ENCODE measurements at regions not wholly inside any gene's neighbourhood (a gene's known extent, or its start where the extent isn't known, plus 50 kb on each side); places are given as distances from the start of the nearest gene placed in this dataset.
"Not testable (repeated sequence)": the region's sequence is repeated elsewhere in the genome, so short reads cannot be mapped to it uniquely, and the experiment has no call there.

DNA sequence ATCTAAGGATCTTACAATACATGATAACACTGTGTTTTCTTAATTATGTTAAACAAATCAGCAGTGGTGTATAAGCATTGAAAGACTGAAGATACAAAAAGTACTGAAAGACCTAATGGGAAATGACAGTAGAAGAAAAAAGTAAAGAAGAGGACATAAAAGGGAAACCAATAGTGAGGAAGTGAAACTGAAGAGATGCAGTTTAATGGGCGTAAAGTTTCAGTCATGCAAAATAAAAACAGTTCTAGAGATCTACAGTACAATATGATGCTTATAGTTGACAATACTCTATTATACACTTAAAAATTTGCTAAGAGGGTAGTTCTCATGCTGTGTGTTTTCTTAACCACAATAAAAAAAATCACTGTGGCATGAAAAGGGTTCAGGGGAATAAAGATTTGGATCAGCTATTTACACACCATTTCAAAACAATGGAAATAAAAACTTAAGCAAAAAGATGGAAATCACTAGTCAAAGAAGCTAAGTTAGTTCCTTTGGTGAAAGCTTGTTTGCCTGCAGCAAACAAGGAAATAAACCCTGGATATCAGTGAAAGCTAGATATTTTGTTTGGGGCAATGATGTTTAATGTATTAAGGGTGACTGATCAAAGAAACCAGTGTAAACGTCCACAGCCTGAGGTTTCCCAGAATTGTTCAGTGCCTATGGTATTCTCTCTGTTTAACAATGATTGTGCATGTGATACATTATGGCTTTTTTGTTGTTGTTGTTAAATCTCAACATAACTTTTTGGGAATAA, 1160.8 kb upstream of the ADGRL2 start:
- DNase-seq = no peak
- intact Hi-C loops (cut with DNase I) = no loop called here

DNA sequence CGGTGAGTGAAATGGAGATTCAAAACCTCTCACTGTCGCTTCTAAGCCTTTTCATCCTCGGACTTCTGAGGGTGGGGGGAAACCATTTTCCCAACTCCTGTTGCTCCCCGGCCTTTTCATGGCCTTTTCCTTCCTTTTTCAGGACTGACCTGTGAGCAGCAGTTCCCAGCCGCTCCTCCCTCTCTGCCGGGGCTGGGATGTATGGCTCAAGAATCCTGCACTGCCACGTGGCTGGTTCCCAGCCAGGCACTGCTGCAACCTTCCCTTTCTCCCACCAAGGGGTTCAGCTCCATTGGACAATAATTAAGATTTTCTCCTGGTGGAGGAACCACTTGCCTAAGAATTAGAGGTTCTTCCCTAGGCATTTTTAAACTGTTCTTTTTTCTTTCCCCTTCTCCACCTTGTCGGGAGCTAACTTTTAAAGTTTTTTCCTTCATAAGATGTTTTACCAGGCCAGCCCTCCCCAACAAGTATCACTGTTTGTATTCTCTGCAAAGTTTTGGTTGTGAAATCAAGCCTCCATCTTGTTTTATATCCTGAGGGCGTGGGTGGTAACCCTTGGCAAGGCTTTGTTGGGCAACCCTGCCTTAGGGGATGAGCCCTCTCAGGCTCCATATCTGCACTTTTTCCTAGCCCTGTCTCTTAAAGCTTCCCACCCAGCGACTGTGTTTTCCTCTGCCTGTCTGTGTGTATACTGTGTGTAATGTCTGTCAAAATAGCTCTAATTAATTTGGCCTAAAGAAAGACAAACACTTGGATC, 1166.6 kb upstream of the ADGRL2 start:
- no peak for DNase-seq

DNA sequence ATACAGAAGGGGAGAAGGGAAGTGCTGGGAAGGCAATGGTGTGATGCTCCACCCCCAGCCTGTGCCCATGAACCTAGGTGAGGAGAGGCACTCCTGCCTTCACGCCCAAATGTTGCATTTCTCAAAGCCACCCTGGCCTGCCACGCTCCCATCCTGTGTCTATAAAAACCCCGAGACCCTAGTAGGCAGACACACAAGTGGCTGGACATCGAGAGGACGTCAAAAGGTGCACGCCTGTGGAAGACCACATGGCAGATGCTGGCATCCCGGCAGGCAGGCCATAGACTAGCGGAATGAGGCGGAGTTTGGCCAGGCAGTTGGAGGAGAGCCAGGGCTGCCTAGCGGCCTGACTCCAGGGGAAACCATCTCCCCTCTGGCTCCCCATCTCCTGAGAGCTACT, 1168.5 kb upstream of the ADGRL2 start:
- intact Hi-C loops (cut with DNase I) = no loop called here
- no peak for DNase-seq

More for the DNA sequence above, 1166.6 kb upstream of the ADGRL2 start:
- intact Hi-C loops (cut with DNase I) = no loop called here

DNA sequence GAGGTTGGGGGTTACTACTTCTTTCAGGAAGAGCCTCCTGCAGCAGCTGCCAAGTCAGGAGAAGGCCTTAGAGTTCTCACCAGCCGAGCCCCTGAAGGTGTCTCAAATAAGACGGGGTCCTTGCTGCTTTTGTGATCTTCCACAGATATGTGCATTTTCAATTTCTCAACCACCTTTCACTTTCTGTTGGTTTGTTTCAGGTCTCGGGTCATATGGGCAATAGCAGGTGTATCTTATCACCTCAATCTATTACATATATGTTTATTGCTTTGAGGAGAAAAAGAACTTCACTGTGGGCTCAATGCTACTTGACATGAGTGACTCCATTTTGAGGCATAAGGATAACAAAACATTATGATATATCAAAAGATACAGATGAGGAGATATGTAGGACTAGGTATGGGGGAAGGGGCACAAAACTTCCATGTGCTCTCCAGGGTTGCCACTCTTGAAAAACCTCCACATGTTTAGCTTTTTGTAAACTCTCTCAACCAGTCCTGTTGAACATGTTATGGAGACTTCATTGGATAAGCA, 1171.4 kb upstream of the ADGRL2 start:
- no peak for DNase-seq
- intact Hi-C loops (cut with DNase I) = no loop called here

DNA sequence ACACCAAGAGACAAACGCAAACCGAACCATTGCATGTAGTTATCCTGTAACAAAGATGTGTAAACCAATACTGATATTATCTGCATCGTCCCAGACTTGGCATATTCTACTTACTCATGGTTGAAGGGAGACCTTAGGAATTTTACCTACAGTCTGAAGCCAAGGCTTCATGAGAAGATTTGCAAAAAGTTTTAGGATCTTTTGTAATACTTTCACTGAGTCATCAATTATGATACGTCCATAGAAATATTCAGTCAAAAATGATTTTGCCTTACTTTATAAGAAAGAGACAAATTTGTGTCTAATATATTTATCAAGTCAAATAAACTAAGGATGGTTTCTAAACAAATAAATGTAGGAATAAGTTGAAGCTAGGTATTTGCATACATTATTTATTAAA, 1176.1 kb upstream of the ADGRL2 start:
- DNase-seq = no peak
- intact Hi-C loops (cut with DNase I) = no loop called here

DNA sequence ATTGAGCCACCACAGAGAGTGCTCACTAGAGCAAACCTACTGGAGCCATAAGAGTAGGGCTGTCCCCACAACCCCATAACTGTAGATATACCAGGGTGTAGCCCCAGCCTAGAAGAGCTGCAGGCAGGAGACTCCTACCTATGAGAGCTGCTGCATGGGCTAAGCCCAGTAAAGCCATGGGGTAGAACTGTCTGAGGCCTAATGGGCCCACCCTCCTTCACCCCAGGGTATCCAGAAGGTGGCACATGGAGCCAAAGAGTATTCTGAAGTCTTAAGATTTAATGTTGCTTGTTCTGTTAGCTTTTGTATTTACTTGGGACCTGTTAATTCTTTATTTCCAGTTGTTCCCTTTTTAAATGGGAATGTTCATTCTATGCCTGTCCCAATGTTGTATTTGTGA, 1193.7 kb upstream of the ADGRL2 start:
- intact Hi-C loops (cut with DNase I) = no loop called here
- no peak for DNase-seq

DNA sequence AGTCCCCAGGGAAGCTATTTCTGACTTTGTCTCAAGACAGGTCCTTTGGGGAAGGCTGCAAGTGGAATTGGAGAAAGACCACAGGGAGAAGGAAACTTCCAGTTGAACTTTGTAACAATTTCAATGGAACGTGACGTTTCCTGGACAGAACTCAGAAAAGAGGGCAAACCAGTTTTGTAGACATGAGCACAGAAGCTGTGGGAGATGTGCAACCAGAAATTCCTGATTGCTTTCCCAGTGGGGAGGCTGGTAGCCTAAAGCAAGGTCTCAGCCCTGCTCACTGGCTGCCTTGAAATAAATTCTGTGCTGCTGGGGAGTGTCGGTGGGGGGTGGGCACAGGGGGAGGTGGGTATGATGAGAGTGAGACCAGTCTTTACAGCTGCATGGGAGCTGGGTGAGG, 1206.7 kb upstream of the ADGRL2 start:
- intact Hi-C loops (cut with DNase I) = no loop called here
- no peak for DNase-seq

DNA sequence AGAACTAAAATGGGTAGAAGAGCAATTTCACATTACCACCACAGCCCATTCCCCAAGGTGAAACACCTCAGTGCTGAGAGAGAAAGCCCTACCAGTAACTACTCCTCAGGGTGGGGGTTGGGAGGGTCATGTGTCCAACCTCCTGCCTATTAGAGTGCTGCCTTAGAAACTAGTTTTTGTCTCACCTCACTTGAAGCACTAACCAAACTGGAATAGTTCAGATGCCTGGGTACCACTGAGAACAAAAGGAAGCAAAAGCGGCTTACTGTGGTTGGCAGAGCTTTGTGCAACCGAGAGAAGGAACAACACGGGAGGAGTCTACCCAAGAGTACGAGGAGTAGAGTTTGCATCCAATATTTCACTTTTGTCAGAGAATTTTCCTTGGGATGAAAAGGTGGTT, 1207.5 kb upstream of the ADGRL2 start:
- intact Hi-C loops (cut with DNase I) = no loop called here
- no peak for DNase-seq

DNA sequence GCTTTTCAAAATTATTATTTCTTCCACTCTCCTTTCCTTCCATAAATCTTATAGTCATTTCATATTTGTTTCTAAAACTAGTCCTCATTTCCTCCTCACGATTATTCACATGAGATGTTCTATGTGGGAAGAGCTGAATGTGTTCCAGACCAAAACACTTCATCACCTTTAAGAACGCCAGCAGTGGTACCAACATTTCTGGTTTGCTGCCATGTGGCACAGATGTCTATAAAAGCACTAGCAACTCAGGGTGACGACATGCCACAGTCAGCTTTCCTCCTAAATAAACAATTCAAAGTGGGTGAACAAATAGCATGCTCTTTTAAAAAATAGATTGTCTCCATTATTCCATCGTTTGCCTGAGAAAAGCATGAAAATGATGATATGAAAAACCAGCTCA, 1217.8 kb upstream of the ADGRL2 start:
- no peak for DNase-seq
- intact Hi-C loops (cut with DNase I) = no loop called here

DNA sequence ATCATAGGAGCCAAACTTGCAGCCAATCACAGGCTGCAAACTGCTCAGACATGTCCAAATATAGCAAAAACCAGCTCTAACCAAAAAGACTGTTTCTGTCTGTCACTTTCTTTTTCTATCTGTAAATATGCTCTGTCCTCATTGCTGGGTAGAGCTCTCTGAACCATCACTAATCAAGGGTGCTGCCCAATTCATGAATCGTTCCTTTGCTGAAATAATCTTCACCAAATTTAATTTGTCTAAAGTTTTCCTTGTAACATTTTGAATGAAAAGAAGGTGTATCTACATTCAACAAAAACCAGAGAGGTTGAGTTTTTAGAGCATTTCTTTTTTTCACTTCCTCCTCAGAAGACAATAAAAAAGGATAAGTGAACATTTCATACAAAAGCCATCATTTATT, 1221.7 kb upstream of the ADGRL2 start:
- intact Hi-C loops (cut with DNase I) = no loop called here
- no peak for DNase-seq

DNA sequence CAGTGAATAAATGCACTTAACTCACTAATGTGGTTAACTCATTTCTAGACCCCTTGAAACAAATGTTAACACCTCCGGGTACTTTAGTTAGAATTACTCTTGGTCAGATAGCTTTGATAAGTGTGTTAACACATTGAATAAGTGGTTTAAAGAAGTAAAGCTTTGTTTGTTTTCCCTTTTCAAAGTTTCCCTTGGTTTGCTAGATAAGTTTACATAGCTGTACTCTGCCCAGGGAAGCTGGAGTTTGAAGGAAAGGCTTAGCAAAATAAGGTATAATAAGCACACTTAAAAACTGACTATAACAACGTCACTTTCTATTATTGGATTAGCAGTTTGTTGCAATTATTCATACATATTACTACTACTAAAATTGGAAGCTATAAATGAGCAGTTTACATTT, 1233.9 kb upstream of the ADGRL2 start:
- intact Hi-C loops (cut with DNase I) = no loop called here

DNA sequence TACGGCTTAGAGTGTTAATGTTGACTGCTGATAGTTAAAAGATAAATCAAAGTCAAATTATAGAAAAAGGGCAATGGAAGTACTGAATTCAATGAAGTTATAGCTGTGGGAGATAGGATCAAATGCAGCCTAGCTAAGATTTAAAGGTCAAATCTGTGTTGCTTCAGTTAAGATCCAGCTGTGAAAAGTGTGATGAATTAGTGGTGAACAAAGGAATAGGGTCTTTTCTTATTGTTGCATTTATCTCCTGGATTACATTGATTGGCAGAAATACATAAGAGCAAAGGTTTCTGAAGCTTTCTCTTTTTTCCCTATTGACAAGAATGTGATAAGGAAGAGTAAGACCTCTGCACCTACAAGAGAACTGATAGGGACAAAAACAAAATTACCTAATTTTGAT, 1234.6 kb upstream of the ADGRL2 start:
- DNase-seq = no peak
- intact Hi-C loops (cut with DNase I) = no loop called here

More for the DNA sequence above, 1233.9 kb upstream of the ADGRL2 start:
- no peak for DNase-seq

DNA sequence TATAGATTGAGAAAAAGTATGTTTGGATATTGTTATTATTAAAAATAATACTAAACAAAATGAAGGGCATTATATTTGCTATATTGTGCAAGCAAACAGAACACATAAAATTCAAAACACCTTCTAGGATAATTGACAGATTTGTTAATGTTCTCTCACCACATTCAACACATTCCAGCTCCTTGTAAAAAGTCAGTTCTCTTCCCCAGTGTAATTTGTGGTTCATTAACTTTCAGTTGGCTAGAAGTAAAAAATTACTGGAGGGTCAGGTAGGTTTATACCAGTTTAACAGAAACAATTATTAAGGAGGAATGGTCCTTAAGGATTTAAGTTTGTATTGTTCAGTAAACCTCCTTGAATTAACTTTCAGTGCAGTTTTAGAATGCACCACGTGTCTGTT, 1235.3 kb upstream of the ADGRL2 start:
- intact Hi-C loops (cut with DNase I) = no loop called here
- DNase-seq = no peak

DNA sequence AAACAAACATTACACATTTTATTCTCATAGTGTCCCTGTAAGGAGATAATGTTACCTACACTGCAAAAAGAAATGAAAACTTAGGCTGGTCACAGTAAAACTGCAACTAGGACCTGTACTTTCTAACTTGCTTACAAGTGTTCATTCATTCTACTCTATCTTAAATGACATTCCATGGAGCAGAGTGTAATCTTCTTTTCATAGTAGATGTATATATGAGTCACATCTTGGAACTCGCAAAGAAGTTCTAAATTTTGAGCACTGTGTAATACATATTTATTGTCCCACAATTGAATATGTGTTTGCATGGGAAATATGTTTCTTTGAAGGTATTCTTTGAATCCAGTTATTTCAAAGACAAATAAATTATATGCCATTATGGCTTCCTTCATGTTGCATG, 1258.5 kb upstream of the ADGRL2 start:
- intact Hi-C loops (cut with DNase I) = no loop called here
- DNase-seq = no peak

DNA sequence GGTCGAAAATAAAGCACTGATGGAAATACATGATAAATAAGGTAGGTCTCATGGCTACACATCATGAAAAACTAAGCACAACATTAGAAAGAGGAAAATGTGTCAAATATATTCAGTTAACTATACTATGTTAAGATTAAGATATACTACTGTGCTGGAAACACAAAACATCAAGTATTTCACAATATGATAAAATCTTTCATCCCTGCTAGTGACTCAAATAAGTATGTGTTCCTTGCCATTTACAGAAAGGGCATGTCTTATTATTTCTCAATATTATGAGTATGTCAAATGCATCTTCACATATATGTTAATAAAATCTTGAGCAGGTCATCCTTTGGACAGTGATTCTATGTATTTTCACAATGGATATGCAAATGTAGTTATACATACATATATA, 1260.1 kb upstream of the ADGRL2 start:
- no peak for DNase-seq
- intact Hi-C loops (cut with DNase I) = no loop called here

DNA sequence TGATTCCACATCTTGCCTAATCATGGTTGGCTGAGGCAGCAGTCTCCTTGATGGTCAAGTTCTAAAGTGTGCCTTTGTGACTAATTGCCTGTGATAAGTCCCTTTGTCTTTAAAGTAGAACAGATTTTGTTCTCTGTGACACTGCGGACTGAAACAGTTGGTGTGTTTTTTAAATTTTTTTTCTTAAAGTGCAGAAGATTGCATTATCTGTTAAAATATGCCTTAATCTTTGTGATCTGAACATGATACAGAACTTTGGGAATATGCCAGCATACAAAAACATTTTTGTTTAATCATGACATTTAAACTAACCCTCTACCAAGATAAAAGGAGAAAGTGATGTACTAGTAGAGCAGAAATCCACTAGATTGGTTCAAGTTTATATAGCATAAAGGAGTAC, 1260.6 kb upstream of the ADGRL2 start:
- intact Hi-C loops (cut with DNase I) = no loop called here
- no peak for DNase-seq

DNA sequence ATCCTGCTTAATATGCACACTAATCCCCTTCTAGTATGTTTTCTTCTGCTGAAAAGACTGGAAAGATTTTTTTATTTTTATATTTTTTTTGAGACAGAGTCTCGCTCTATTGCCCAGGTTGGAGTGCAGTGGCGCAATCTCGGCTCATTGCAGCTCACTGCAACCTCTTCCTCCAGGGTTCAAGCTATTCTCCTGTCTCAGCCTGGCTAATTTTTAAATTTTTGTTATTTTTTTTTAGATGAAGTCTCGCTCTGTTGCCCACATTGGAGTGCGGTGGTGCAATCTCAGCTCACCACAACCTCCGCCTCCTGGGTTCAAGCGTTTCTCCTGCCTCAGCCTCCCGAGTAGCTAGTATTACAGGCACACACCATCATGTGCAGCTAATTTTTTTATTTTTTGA, 1261.4 kb upstream of the ADGRL2 start:
- DNase-seq; intact Hi-C loops (cut with DNase I): not testable (repeated sequence)

DNA sequence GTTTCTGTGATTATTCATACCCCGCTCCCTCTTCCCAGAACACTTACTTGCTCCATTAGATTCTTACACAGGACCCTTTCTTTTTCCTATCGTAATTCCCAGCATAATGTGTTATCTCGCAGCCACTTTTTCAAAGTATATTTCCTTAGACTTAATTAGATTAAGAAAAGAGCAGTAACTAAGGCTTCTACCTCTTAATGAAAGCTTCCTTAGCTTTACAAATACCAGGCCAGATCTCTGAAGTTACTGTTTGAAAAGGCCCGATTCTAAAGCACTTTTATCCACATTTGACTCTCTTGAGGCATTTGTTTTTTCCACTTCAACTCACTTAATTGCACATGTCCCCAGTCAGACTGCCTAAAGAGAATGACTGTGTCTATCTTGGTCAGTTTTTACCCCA, 1264.3 kb upstream of the ADGRL2 start:
- intact Hi-C loops (cut with DNase I) = no loop called here

DNA sequence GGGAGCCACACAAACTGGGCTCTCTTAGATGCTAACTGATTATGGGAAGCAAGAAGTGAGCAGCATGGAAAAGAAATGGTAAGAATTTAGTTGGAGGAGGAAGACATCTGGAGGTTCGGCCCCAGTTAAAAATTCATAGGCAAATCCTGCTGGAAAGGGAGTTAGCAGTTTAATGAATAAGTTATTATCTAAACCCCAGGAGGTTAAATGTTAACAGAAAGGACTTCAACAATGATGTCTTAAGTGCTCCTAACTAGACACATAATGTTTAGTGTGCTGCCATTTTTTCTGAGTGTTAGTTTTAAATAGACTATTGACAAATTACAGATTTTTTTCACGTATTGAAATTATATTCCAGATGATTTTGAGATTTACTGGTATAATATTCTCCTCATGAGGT, 1265.3 kb upstream of the ADGRL2 start:
- no peak for DNase-seq
- intact Hi-C loops (cut with DNase I) = no loop called here

More for the DNA sequence above, 1264.3 kb upstream of the ADGRL2 start:
- no peak for DNase-seq

DNA sequence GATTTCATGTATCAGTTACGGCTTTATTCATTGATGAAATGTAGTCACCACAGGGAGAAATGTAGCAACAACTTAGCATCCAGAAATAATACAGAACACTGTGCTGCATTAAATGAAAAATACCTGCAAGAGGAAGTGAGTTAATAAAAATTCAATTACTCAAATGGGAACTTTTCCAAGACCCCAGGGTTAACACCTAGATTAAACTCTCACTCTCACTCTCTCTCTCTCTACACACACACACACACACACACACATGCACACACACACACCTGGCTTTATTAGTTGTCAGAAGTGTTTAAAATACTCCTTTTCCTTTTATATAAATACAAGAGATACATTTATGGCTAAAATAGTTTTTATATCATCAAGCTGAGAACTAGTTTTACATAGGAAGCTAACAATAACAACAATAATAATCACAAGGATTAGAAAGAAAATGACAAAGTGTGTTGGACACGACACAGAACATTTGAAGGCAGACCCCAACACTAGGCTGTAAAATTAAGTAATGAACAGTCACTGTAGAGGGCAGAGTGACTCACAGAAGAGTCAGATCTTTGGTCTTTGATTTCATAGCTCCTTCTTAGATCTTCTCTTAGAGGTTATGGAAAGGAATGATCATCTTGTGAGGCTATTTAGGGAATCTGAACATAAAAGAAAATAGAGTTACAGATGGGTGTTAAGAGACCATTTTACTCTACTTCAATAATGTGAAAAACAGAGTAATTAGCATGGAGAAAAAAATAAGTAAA, 1266.0 kb upstream of the ADGRL2 start:
- DNase-seq = no peak
- intact Hi-C loops (cut with DNase I) = no loop called here
